ENCODE measurements at regions not wholly inside any gene's neighbourhood (a gene's known extent, or its start where the extent isn't known, plus 50 kb on each side); places are given as distances from the start of the nearest gene placed in this dataset.

GRCh38 chr7:10560497-10560896 lies 413.2 kb upstream of the PHF14 start:
- TF ChIP-seq CTCF (IDR thresholded peaks at IDR 0.05) (no peak), ZFX (IDR thresholded peaks at IDR 0.05; ENCODE audit: borderline replicate concordance) (no peak)
